Retinal pigment epithelial cell (primary cell): ENCODE measurements at regions not wholly inside any gene's neighbourhood (a gene's known extent, or its start where the extent isn't known, plus 50 kb on each side); places are given as distances from the start of the nearest gene placed in this dataset.

ENCODE experiments used
- DNase-seq: peaks from one replicate; pipeline ENCODE4 v3.0.0-alpha.2; 2010; ENCODE audit warnings: low read depth
- H3K4me3 ChIP-seq: 2 replicates; pipeline ENCODE4 v1.5.1; 2011; ENCODE audit warnings: mild to moderate bottlenecking, low read length, control low read depth, moderate library complexity
- TF ChIP-seq, protein P1 (sequence below): conservative IDR thresholded peaks from 2 replicates; pipeline ENCODE4 v1.5.1; 2011; ENCODE audit warnings: low read depth, low read length, control low read depth, inconsistent platforms

DNA sequence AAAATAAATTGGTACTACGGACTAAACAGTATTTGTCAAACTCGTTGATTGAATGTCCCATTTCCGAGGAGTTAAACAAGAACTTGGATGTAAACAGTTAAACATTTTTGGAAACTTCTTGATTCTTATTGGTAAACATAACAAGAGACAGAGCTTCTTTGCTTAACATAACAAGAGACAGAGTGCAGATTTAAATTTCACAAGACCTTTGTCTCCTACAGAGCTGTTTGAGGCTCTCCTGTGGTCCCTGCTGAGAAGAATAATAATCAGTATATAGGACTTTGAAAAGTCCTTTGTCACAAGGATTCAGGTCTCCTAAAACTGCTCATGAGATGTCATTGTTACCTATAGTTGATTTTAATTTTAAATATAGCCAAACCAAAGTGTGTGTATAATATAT, 170.6 kb upstream of the C21orf91 start:
- TF ChIP-seq, protein P1, sequence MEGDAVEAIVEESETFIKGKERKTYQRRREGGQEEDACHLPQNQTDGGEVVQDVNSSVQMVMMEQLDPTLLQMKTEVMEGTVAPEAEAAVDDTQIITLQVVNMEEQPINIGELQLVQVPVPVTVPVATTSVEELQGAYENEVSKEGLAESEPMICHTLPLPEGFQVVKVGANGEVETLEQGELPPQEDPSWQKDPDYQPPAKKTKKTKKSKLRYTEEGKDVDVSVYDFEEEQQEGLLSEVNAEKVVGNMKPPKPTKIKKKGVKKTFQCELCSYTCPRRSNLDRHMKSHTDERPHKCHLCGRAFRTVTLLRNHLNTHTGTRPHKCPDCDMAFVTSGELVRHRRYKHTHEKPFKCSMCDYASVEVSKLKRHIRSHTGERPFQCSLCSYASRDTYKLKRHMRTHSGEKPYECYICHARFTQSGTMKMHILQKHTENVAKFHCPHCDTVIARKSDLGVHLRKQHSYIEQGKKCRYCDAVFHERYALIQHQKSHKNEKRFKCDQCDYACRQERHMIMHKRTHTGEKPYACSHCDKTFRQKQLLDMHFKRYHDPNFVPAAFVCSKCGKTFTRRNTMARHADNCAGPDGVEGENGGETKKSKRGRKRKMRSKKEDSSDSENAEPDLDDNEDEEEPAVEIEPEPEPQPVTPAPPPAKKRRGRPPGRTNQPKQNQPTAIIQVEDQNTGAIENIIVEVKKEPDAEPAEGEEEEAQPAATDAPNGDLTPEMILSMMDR = no peak
- no peak overlapping the region for H3K4me3 ChIP-seq
- DNase-seq = no peak

DNA sequence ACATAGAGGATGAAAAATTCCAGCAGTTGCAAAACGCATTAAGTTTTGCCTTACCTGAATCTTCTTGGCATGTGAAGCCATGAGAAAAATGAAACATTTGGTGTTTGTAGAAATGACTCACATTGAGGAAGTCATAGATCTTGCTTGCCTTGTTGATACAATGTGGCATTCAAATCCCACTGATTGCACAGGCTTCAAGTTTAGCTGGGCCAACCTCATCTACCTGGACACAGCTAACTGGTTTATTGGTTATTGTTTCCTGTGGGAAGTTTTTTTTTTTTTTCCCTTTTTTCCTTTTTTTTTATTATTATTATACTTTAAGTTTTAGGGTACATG, 168.9 kb upstream of the C21orf91 start:
- TF ChIP-seq, protein P1 = no peak
- H3K4me3 ChIP-seq = no peak overlapping the region
- DNase-seq = no peak

DNA sequence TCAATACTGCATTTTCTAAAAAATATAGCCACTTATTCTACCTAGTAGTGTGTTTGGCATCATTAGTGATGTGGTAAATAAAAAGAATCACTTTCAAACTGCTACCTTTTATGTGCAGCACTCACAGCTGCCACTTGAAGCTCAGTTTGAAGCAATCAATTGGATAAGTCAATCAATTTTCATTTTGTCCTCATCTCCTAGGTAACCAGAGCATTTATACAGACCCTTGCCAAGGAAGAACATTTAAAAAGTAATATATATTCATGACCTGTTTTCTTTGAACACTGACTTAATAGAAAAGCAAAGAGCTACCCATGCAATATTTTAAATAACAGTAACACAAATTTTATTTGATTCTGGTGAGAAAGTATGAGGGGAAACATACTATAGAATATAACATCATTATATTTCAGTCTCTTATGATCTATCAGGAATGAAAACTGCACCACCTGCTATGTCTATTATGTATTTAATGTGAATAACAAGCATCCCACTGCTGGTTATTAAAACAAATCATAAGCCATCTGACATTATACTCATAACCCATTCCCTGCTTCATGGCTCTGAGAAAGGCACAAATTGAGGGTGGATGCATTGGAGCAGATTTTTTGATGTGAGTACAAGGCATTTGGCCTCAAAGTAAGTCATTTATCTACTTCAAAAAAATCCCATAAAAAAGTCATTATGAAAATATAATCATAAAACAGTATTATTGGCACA, 168.4 kb upstream of the C21orf91 start:
- TF ChIP-seq, protein P1 = no peak
- H3K4me3 ChIP-seq = no peak overlapping the region
- DNase-seq = no peak

DNA sequence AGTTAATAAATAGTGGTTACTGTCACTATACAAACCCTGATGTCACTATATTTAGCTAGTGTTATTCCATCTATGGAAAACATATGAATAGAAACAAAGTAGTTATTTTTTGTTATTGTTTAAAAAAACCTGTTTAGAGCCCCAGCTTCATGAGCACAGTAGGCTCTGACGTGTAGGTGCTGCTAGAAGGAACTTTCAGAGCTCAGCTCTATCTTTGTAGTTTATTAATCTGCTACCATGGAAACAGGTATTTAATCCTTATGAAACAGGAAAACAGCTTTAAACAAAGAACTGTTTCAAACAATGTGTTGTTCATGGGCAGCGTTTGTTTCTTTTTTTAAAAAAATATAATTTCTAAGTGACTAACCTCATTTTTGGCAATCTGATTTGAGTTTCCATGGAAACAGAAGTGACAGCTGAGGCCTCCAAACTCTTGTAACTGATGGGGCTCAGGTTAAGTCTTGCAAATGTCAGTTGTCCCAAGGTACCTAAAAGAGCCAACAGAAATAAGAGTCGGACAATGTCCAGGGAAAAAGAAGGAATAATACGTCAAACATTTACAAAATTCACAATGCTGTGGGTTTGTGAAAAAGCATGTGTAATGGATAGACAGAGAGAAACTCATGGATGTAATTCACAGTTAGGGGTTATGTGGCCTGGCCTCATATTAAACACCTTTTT, 162.0 kb upstream of the C21orf91 start:
- TF ChIP-seq, protein P1 = no peak
- no peak overlapping the region for H3K4me3 ChIP-seq
- peak; percentile 78 for DNase-seq

DNA sequence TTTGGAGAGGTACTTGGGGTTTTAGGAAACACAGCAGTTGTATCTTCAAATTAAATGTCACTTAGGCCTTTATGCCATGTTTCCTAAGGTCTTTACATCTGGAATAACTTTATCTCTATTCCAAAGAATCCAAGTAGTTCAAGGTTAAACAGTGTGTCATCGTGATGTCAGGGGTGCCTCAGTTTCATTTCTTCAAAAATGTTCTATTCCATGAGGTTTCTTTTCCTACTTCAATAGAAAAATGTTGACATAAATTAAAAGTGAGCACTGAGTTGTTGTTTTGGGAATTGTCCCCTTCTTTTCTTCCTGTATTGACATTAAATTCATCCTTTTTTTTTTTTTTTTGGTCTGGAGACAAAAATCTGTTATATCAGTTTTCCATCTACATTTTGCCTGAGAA, 160.6 kb upstream of the C21orf91 start:
- no peak for DNase-seq
- TF ChIP-seq, protein P1 = no peak
- no peak overlapping the region for H3K4me3 ChIP-seq

DNA sequence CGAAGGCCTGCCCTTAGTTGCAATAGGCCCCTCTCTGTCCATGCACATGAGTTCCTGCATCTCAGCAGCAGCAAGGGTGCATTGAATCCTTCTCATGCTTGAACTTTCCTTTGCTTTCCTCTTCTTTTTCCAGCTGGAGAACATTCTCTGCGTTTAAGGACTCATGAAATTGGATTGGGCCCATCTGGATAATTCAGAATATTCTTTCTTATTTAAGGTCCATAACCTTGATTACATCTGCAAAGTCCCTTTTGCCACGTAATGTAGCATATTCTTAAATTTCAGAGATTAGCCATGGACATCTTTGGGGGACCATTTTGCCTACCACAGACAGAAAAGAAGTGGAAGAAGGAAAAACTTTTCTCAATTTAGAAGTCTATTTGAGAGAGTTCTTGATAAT, 159.7 kb upstream of the C21orf91 start:
- TF ChIP-seq, protein P1 = no peak
- H3K4me3 ChIP-seq = no peak overlapping the region
- DNase-seq = no peak

DNA sequence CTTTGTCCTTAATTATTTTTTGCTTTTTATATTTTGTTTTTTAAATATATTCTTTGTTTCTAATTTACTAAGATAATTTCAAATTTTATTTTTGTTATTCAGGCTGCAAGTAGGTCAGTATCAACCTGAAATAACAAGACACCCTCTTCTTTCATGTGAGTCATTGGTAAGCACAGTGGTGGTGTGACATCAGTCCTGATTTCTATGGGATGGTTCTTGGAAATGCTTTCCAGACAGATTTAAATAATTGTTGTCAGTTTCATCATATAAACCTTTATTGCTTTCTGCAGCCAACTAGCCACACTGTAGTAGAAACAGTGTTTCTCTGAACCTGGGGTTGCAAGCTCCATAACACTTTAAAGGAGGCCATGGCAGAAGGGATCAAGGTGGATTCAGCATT, 157.5 kb upstream of the C21orf91 start:
- H3K4me3 ChIP-seq = no peak overlapping the region
- TF ChIP-seq, protein P1 = no peak
- DNase-seq = no peak
